ENCODE measurements at regions not wholly inside any gene's neighbourhood (a gene's known extent, or its start where the extent isn't known, plus 50 kb on each side); places are given as distances from the start of the nearest gene placed in this dataset.
A peak's percentile ranks its signal among the peaks of the same experiment; 100 is the strongest.
"Not testable (repeated sequence)": the region's sequence is repeated elsewhere in the genome, so short reads cannot be mapped to it uniquely, and the experiment has no call there.

GRCh38 chr20:28602403-28603217 is 2654.9 kb upstream of the DEFB115 start (continued):
- peak; percentile 57; the same call in 1 of the 2 replicates for TF ChIP-seq AHDC1 (CRISPR knock-in tag; IDR thresholded peaks at IDR 0.05; ENCODE audit: borderline replicate concordance)
- TF ChIP-seq SNAI1 (CRISPR knock-in tag; IDR thresholded peaks at IDR 0.05; ENCODE audit: borderline replicate concordance) = peak; percentile 93
- peak; percentile 83 for TF ChIP-seq ZNF33B (CRISPR knock-in tag; IDR thresholded peaks at IDR 0.05)
- peak; percentile 23 for TF ChIP-seq AGO1 (IDR thresholded peaks at IDR 0.05; ENCODE audit: low read depth, low read length, poor library complexity, severe bottlenecking)
- TF ChIP-seq ZIK1 (CRISPR knock-in tag; IDR thresholded peaks at IDR 0.05; ENCODE audit: borderline replicate concordance, low read depth) = peak; percentile 73
- TF ChIP-seq ZNF17 (CRISPR knock-in tag; IDR thresholded peaks at IDR 0.05) = 0 out of 2 replicates have a peak, but pooled peaks have one; percentile 25
- TF ChIP-seq PITX1 (CRISPR knock-in tag; IDR thresholded peaks at IDR 0.05) = peak; percentile 88
- peak; percentile 96; the same call in 1 of the 2 replicates for TF ChIP-seq ZNF224 (CRISPR knock-in tag; IDR thresholded peaks at IDR 0.05)
- peak; percentile 92 for TF ChIP-seq ZBTB20 (CRISPR knock-in tag; IDR thresholded peaks at IDR 0.05; ENCODE audit: borderline replicate concordance, low read depth)
- not testable (repeated sequence) for TF ChIP-seq CBX2 (IDR thresholded peaks at IDR 0.05; ENCODE audit: low read depth, low read length)
- peak; percentile 97; the same call in 1 of the 2 replicates for TF ChIP-seq CBX2 (CRISPR knock-in tag; IDR thresholded peaks at IDR 0.05; ENCODE audit: low read depth)
- TF ChIP-seq ZNF354B (CRISPR knock-in tag; IDR thresholded peaks at IDR 0.05) = peak; percentile 17; the same call in 1 of the 2 replicates
- TF ChIP-seq RARA (CRISPR knock-in tag; IDR thresholded peaks at IDR 0.05) = peak; percentile 49; the same call in 1 of the 2 replicates
- TF ChIP-seq ZSCAN30 (CRISPR knock-in tag; IDR thresholded peaks at IDR 0.05) = 0 out of 2 replicates have a peak, but pooled peaks have one; percentile 48
- TF ChIP-seq ATF7-NPFF (CRISPR knock-in tag; IDR thresholded peaks at IDR 0.05; ENCODE audit: low read depth) = peak; percentile 90
- TF ChIP-seq FOXA1 (IDR thresholded peaks at IDR 0.05) = 0 out of 2 replicates have a peak, but pooled peaks have one; percentile 26
- TF ChIP-seq FOXA1 (CRISPR knock-in tag; IDR thresholded peaks at IDR 0.05) = peak; percentile 87
- TF ChIP-seq SP2 (CRISPR knock-in tag; IDR thresholded peaks at IDR 0.05) = peak; percentile 90
- TF ChIP-seq KMT2A (CRISPR knock-in tag; IDR thresholded peaks at IDR 0.05) = peak; percentile 87
- 0 out of 2 replicates have a peak, but pooled peaks have one; percentile 86 for TF ChIP-seq PCBP1 (IDR thresholded peaks at IDR 0.05; ENCODE audit: borderline replicate concordance, low read depth, low read length)
- peak; percentile 97 for TF ChIP-seq ZNF350 (CRISPR knock-in tag; IDR thresholded peaks at IDR 0.05; ENCODE audit: borderline replicate concordance, low read depth)
- TF ChIP-seq KDM2A (CRISPR knock-in tag; IDR thresholded peaks at IDR 0.05; ENCODE audit: borderline replicate concordance, low read depth) = peak; percentile 97
- TF ChIP-seq ZBTB38 (CRISPR knock-in tag; IDR thresholded peaks at IDR 0.05) = peak; percentile 98
- TF ChIP-seq ZNF431 (CRISPR knock-in tag; IDR thresholded peaks at IDR 0.05; ENCODE audit: borderline replicate concordance, low read depth) = peak; percentile 87; the same call in 1 of the 2 replicates
- TF ChIP-seq SRF (IDR thresholded peaks at IDR 0.05; ENCODE audit: low read depth, low read length) = 0 out of 2 replicates have a peak, but pooled peaks have one; percentile 9
- TF ChIP-seq ISL2 (CRISPR knock-in tag; IDR thresholded peaks at IDR 0.05) = peak; percentile 82

Data from HepG2 (cell line).